ENCODE measurements at regions not wholly inside any gene's neighbourhood (a gene's known extent, or its start where the extent isn't known, plus 50 kb on each side); places are given as distances from the start of the nearest gene placed in this dataset.
"Not testable (repeated sequence)": the region's sequence is repeated elsewhere in the genome, so short reads cannot be mapped to it uniquely, and the experiment has no call there.

DNA sequence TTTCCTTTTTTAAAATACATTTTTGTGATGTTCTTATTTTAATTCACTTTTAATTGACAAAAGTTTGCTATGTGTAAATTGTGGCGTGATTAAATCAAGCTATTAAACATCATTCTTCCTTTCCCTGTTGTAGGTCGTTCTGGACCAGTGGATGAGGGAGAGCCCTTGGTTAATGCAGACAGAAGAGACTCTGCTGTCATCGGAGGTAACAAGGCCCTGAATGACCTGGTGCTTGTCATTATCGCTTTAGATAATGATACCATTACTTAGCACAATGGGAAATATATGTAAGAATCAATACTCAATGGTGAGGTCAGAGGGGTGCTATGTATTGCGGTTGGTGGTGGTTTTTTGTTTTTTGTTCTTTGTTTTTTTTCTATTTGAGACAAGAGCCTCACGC lies 296.4 kb upstream of the SPATA31A3 start:
- H3K14ac ChIP-seq (ENCODE audit: low read length); H4K8ac ChIP-seq (ENCODE audit: low read depth, low read length); H3K4me1 ChIP-seq (ENCODE audit: control insufficient read depth in 2 of 2, insufficient read depth in 1 of 2, low read depth in 1 of 2, low read length in 2 of 2); H3K27ac ChIP-seq (replicated peaks; ENCODE audit: low read length); H3K9me3 ChIP-seq (replicated peaks in 1 of 2; ENCODE audit: control insufficient read depth in 2 of 2, insufficient read depth in 1 of 2, low read depth in 1 of 2, low read length in 2 of 2); H4K91ac ChIP-seq (ENCODE audit: low read depth, low read length, poor library complexity); H3K4ac ChIP-seq (ENCODE audit: low read length); H3K4me2 ChIP-seq (ENCODE audit: insufficient read depth, low read length, poor library complexity, severe bottlenecking); H3K18ac ChIP-seq (ENCODE audit: low read length); H3K4me3 ChIP-seq (ENCODE audit: low read length in 2 of 2); H2BK15ac ChIP-seq (ENCODE audit: low read length); H2BK12ac ChIP-seq (ENCODE audit: low read length); H3K27me3 ChIP-seq (ENCODE audit: control insufficient read depth in 3 of 3, insufficient read depth in 3 of 3, low read depth in 1 of 3, low read length in 3 of 3); H3K23ac ChIP-seq (ENCODE audit: low read depth, low read length, poor library complexity); H2AFZ ChIP-seq (ENCODE audit: low read length); H3K36me3 ChIP-seq (replicated peaks in 1 of 2; ENCODE audit: control insufficient read depth in 2 of 2, insufficient read depth in 2 of 2, low read length in 2 of 2); H2BK5ac ChIP-seq (ENCODE audit: low read length); H2BK120ac ChIP-seq (ENCODE audit: low read depth, low read length); H2AK5ac ChIP-seq (ENCODE audit: low read depth, low read length); H3K79me1 ChIP-seq (ENCODE audit: low read depth, low read length); DNase-seq (ENCODE audit: low spot score); H3K9ac ChIP-seq (ENCODE audit: low read depth, low read length, poor library complexity): not testable (repeated sequence)
- whole genome bisulfite sequencing, 2 donors (ENCODE audit: extremely low coverage in 2 of 2, insufficient read length in 2 of 2, insufficient replicate concordance in 1 of 2): no CpG with 5 or more reads among the region's 6 CpGs

GRCh38 chr9:67288117-67288735 lies 295.9 kb upstream of the SPATA31A3 start:
- not testable (repeated sequence) for H2AFZ ChIP-seq (ENCODE audit: low read length); H3K23ac ChIP-seq (ENCODE audit: low read depth, low read length, poor library complexity); H3K4ac ChIP-seq (ENCODE audit: low read length); H3K4me1 ChIP-seq (ENCODE audit: control insufficient read depth in 2 of 2, insufficient read depth in 1 of 2, low read depth in 1 of 2, low read length in 2 of 2); H3K14ac ChIP-seq (ENCODE audit: low read length); H3K36me3 ChIP-seq (replicated peaks in 1 of 2; ENCODE audit: control insufficient read depth in 2 of 2, insufficient read depth in 2 of 2, low read length in 2 of 2); H4K91ac ChIP-seq (ENCODE audit: low read depth, low read length, poor library complexity); H2BK15ac ChIP-seq (ENCODE audit: low read length); H3K9ac ChIP-seq (ENCODE audit: low read depth, low read length, poor library complexity); H3K4me2 ChIP-seq (ENCODE audit: insufficient read depth, low read length, poor library complexity, severe bottlenecking); H3K27me3 ChIP-seq (ENCODE audit: control insufficient read depth in 3 of 3, insufficient read depth in 3 of 3, low read depth in 1 of 3, low read length in 3 of 3); H3K79me1 ChIP-seq (ENCODE audit: low read depth, low read length); H3K18ac ChIP-seq (ENCODE audit: low read length); H2BK5ac ChIP-seq (ENCODE audit: low read length); H2BK12ac ChIP-seq (ENCODE audit: low read length); H3K9me3 ChIP-seq (replicated peaks in 1 of 2; ENCODE audit: control insufficient read depth in 2 of 2, insufficient read depth in 1 of 2, low read depth in 1 of 2, low read length in 2 of 2); H2AK5ac ChIP-seq (ENCODE audit: low read depth, low read length); H3K4me3 ChIP-seq (ENCODE audit: low read length in 2 of 2); H2BK120ac ChIP-seq (ENCODE audit: low read depth, low read length); H4K8ac ChIP-seq (ENCODE audit: low read depth, low read length); DNase-seq (ENCODE audit: low spot score); H3K27ac ChIP-seq (replicated peaks; ENCODE audit: low read length)
- no CpG with 5 or more reads among the region's 46 CpGs for WGBS, 2 donors (ENCODE audit: extremely low coverage in 2 of 2, insufficient read length in 2 of 2, insufficient replicate concordance in 1 of 2)

DNA sequence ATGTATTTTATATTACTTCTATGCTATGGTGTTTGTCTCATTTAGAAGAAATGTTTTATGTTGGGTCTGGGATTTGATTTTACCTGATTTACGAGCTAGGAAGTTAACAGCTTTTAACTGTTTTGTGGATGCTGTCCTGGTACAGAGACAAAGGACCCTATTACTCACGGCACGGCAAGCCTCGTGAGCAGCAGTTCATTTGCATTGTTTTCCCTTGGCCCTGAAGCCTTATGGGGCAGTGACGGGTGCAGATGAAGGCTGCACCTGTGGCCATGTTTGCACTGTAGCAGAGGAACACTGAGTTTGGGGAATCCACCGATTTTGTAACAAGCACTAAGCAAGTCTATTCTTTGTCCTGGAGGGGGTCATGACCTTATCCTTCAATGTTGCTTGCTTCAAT lies 291.9 kb upstream of the SPATA31A3 start:
- not testable (repeated sequence) for H2AFZ ChIP-seq (ENCODE audit: low read length); H3K79me1 ChIP-seq (ENCODE audit: low read depth, low read length); H3K4me3 ChIP-seq (ENCODE audit: low read length in 2 of 2); H2AK5ac ChIP-seq (ENCODE audit: low read depth, low read length); DNase-seq (ENCODE audit: low spot score); H3K4me2 ChIP-seq (ENCODE audit: insufficient read depth, low read length, poor library complexity, severe bottlenecking); H4K91ac ChIP-seq (ENCODE audit: low read depth, low read length, poor library complexity); H3K9ac ChIP-seq (ENCODE audit: low read depth, low read length, poor library complexity); H3K27me3 ChIP-seq (ENCODE audit: control insufficient read depth in 3 of 3, insufficient read depth in 3 of 3, low read depth in 1 of 3, low read length in 3 of 3); H3K27ac ChIP-seq (replicated peaks; ENCODE audit: low read length); H3K18ac ChIP-seq (ENCODE audit: low read length); H3K4ac ChIP-seq (ENCODE audit: low read length); H4K8ac ChIP-seq (ENCODE audit: low read depth, low read length); H3K14ac ChIP-seq (ENCODE audit: low read length); H3K4me1 ChIP-seq (ENCODE audit: control insufficient read depth in 2 of 2, insufficient read depth in 1 of 2, low read depth in 1 of 2, low read length in 2 of 2); H3K23ac ChIP-seq (ENCODE audit: low read depth, low read length, poor library complexity); H2BK5ac ChIP-seq (ENCODE audit: low read length); H3K36me3 ChIP-seq (replicated peaks in 1 of 2; ENCODE audit: control insufficient read depth in 2 of 2, insufficient read depth in 2 of 2, low read length in 2 of 2); H2BK120ac ChIP-seq (ENCODE audit: low read depth, low read length); H2BK12ac ChIP-seq (ENCODE audit: low read length); H3K9me3 ChIP-seq (replicated peaks in 1 of 2; ENCODE audit: control insufficient read depth in 2 of 2, insufficient read depth in 1 of 2, low read depth in 1 of 2, low read length in 2 of 2); H2BK15ac ChIP-seq (ENCODE audit: low read length)
- no CpG with 5 or more reads among the region's 6 CpGs for WGBS, 2 donors (ENCODE audit: extremely low coverage in 2 of 2, insufficient read length in 2 of 2, insufficient replicate concordance in 1 of 2)

DNA sequence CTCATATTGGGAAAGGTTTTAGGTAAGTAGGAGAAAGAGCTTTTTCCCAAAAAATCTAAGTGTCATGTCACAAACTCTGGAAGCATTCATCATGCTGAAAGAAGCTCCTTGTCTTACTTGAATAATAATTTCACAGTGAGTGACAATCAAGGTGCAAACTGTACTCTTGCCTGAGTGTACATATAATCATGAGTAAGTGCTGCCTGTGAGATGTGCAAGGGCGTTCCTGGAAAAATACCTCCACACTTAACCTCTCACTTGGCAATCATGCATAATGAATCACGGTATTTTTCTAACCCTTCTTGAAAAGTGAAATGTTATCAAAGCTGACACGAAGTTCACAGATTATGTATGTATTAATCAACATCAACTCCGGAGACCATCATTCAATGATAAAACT lies 289.2 kb upstream of the SPATA31A3 start:
- H2AK5ac ChIP-seq (ENCODE audit: low read depth, low read length); H3K18ac ChIP-seq (ENCODE audit: low read length); H3K14ac ChIP-seq (ENCODE audit: low read length); H2AFZ ChIP-seq (ENCODE audit: low read length); H2BK120ac ChIP-seq (ENCODE audit: low read depth, low read length); H3K27ac ChIP-seq (replicated peaks; ENCODE audit: low read length); H3K4me2 ChIP-seq (ENCODE audit: insufficient read depth, low read length, poor library complexity, severe bottlenecking); H4K8ac ChIP-seq (ENCODE audit: low read depth, low read length); H3K4me1 ChIP-seq (ENCODE audit: control insufficient read depth in 2 of 2, insufficient read depth in 1 of 2, low read depth in 1 of 2, low read length in 2 of 2); H3K9ac ChIP-seq (ENCODE audit: low read depth, low read length, poor library complexity); H3K4me3 ChIP-seq (ENCODE audit: low read length in 2 of 2); H3K27me3 ChIP-seq (ENCODE audit: control insufficient read depth in 3 of 3, insufficient read depth in 3 of 3, low read depth in 1 of 3, low read length in 3 of 3); H2BK15ac ChIP-seq (ENCODE audit: low read length); H3K4ac ChIP-seq (ENCODE audit: low read length); H3K9me3 ChIP-seq (replicated peaks in 1 of 2; ENCODE audit: control insufficient read depth in 2 of 2, insufficient read depth in 1 of 2, low read depth in 1 of 2, low read length in 2 of 2); H2BK12ac ChIP-seq (ENCODE audit: low read length); H3K79me1 ChIP-seq (ENCODE audit: low read depth, low read length); H3K36me3 ChIP-seq (replicated peaks in 1 of 2; ENCODE audit: control insufficient read depth in 2 of 2, insufficient read depth in 2 of 2, low read length in 2 of 2); H3K23ac ChIP-seq (ENCODE audit: low read depth, low read length, poor library complexity); H2BK5ac ChIP-seq (ENCODE audit: low read length); H4K91ac ChIP-seq (ENCODE audit: low read depth, low read length, poor library complexity); DNase-seq (ENCODE audit: low spot score): not testable (repeated sequence)
- no CpG with 5 or more reads among the region's 4 CpGs for WGBS, 2 donors (ENCODE audit: extremely low coverage in 2 of 2, insufficient read length in 2 of 2, insufficient replicate concordance in 1 of 2)

All from neuronal stem cell (in vitro differentiated cells).